H54 (cell line): ENCODE measurements at regions not wholly inside any gene's neighbourhood (a gene's known extent, or its start where the extent isn't known, plus 50 kb on each side); places are given as distances from the start of the nearest gene placed in this dataset.
"Not testable (repeated sequence)": the region's sequence is repeated elsewhere in the genome, so short reads cannot be mapped to it uniquely, and the experiment has no call there.

Source experiments
- DNase-seq: peaks from one replicate; pipeline ENCODE4 v3.0.0; 2011; ENCODE audit warnings: low spot score, mixed read lengths; ENCODE audit not compliant: insufficient read length
- FAIRE-seq: peaks from 3 replicates; lab custom pipeline; 2011; peaks lifted over from hg19 to GRCh38; lab: Jason Lieb, UNC
- POLR2A ChIP-seq: IDR thresholded peaks from 2 replicates; pipeline ENCODE4 v1.6.1; 2011; ENCODE audit warnings: low read depth, mild to moderate bottlenecking, low read length

GRCh38 chr20:50325651-50326050 is 135.0 kb downstream of the CEBPB start:
- no peak for TF ChIP-seq POLR2A
- no peak for FAIRE-seq
- no peak for DNase-seq

- TF ChIP-seq POLR2A, result no peak
- DNase-seq (no peak), FAIRE-seq (no peak)
These were observed 137.0 kb downstream of the CEBPB start for GRCh38 chr20:50327666-50328065.

- no peak for DNase-seq
- FAIRE-seq, result no peak
- TF ChIP-seq POLR2A, result no peak
These were observed 137.8 kb downstream of the CEBPB start for GRCh38 chr20:50328222-50328979.

GRCh38 chr20:50328996-50329898 is 138.6 kb downstream of the CEBPB start:
- no peak for DNase-seq
- TF ChIP-seq POLR2A, result no peak
- no peak for FAIRE-seq

- no peak for DNase-seq
- no peak for TF ChIP-seq POLR2A
- FAIRE-seq, result no peak
These were observed 139.4 kb downstream of the CEBPB start for GRCh38 chr20:50329981-50330503.

- no peak for FAIRE-seq
These were observed 140.1 kb downstream of the CEBPB start for GRCh38 chr20:50330504-50331313.

GRCh38 chr20:50331469-50332363 is 141.1 kb downstream of the CEBPB start:
- TF ChIP-seq POLR2A, result no peak
- DNase-seq (no peak), FAIRE-seq (no peak)

More at GRCh38 chr20:50330504-50331313, 140.1 kb downstream of the CEBPB start:
- TF ChIP-seq POLR2A, result no peak
- no peak for DNase-seq

GRCh38 chr20:50332491-50332980 is 141.9 kb downstream of the CEBPB start:
- DNase-seq (no peak), FAIRE-seq (no peak)
- no peak for TF ChIP-seq POLR2A

GRCh38 chr20:50333131-50333670 is 142.6 kb downstream of the CEBPB start:
- no peak for TF ChIP-seq POLR2A
- FAIRE-seq, result no peak
- DNase-seq, result no peak

- DNase-seq, result peak; percentile 79
- TF ChIP-seq POLR2A, result no peak
- FAIRE-seq, result peak; percentile 15
These were observed 143.2 kb downstream of the CEBPB start for GRCh38 chr20:50333812-50334211.

- DNase-seq, FAIRE-seq: not testable (repeated sequence)
These were observed 143.9 kb downstream of the CEBPB start for GRCh38 chr20:50334512-50334911.

GRCh38 chr20:50335105-50335504 is 144.5 kb downstream of the CEBPB start:
- FAIRE-seq, result peak; percentile 50
- no peak for TF ChIP-seq POLR2A
- peak; percentile 58 for DNase-seq
